Vagina (tissue), 2 donors: ENCODE measurements at regions not wholly inside any gene's neighbourhood (a gene's known extent, or its start where the extent isn't known, plus 50 kb on each side); places are given as distances from the start of the nearest gene placed in this dataset.

Experiments
- CTCF ChIP-seq, 3 experiments: fragments of 450-650 bp in 2 of 3; fragments of 200-600 bp in 1 of 3; sonication (generic) in 1 of 3; IDR thresholded peaks; one replicate each; pipeline ENCODE4 v1.5.1; 2017 to 2019; ENCODE audit warnings: antibody characterized with exemption in 3 of 3, mild to moderate bottlenecking in 2 of 3, moderate library complexity in 2 of 3
- POLR2A ChIP-seq, 2 donors: fragments of 450-650 bp; IDR thresholded peaks; one replicate each; pipeline ENCODE4 v1.6.1; 2017; ENCODE audit warnings: antibody characterized with exemption in 2 of 2, mild to moderate bottlenecking in 2 of 2, moderate library complexity in 2 of 2
- POLR2AphosphoS5 ChIP-seq, 2 donors: sonication (generic); formaldehyde crosslinking; IDR thresholded peaks; one replicate each; pipeline ENCODE4 v1.9.0; 2017; ENCODE audit warnings: antibody characterized with exemption in 2 of 2, mild to moderate bottlenecking in 2 of 2, low read depth in 1 of 2; ENCODE audit not compliant: insufficient read depth in 1 of 2

- TF ChIP-seq CTCF (IDR thresholded peaks at IDR 0.05) (no peak), POLR2AphosphoS5 (IDR thresholded peaks at IDR 0.05; ENCODE audit: insufficient read depth in 1 of 2, low read depth in 1 of 2) (no peak), POLR2A (IDR thresholded peaks at IDR 0.05) (no peak)
These were observed 60.8 kb upstream of the RAB11FIP2 start for GRCh38 chr10:118107541-118107940.
